ENCODE measurements at regions not wholly inside any gene's neighbourhood (a gene's known extent, or its start where the extent isn't known, plus 50 kb on each side); places are given as distances from the start of the nearest gene placed in this dataset.

DNA sequence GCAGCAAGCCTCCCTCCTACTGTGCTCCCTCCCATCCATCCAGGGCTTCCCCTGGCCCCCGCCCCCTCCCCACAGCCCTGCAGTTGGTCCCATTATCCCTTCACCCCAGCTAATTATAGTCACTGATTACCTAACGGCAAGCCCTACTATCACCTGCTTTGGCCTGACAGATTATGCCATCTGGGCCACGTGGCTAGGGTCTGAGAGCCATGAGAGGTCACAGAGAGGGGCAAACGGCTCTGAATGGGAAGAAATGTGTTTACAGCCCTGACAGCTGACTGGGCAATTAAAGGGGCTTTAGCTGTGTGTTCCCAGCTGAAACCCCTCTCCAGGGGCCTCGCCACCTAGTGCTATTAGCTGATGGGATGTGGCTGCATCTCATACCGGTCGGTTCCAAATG is 134.4 kb upstream of the CPEB2 start:
- no peaks in the 10 kb centered on the region for H3K27me3 ChIP-seq
- peaks cover 0 to 7% (median 0%) of the 10 kb centered on the region in 4 donors for H3K4me1 ChIP-seq
- H3K36me3 ChIP-seq, result no peaks in the 10 kb centered on the region
- no peak for DNase-seq (ENCODE audit: low spot score in 2 of 2)
- TF ChIP-seq POLR2A (IDR thresholded peaks at IDR 0.05) (no peak), EP300 (IDR thresholded peaks at IDR 0.05) (no peak)
- TF ChIP-seq, protein P1, sequence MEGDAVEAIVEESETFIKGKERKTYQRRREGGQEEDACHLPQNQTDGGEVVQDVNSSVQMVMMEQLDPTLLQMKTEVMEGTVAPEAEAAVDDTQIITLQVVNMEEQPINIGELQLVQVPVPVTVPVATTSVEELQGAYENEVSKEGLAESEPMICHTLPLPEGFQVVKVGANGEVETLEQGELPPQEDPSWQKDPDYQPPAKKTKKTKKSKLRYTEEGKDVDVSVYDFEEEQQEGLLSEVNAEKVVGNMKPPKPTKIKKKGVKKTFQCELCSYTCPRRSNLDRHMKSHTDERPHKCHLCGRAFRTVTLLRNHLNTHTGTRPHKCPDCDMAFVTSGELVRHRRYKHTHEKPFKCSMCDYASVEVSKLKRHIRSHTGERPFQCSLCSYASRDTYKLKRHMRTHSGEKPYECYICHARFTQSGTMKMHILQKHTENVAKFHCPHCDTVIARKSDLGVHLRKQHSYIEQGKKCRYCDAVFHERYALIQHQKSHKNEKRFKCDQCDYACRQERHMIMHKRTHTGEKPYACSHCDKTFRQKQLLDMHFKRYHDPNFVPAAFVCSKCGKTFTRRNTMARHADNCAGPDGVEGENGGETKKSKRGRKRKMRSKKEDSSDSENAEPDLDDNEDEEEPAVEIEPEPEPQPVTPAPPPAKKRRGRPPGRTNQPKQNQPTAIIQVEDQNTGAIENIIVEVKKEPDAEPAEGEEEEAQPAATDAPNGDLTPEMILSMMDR (IDR thresholded peaks at IDR 0.05), result no peak
- H3K9me3 ChIP-seq, result no peaks in the 10 kb centered on the region
- 51 to 59% methylated on average over 7 of the region's 7 CpGs for WGBS, 2 donors
- no peak overlapping the region for H3K4me3 ChIP-seq
- H3K27ac ChIP-seq, result no peak overlapping the region

DNA sequence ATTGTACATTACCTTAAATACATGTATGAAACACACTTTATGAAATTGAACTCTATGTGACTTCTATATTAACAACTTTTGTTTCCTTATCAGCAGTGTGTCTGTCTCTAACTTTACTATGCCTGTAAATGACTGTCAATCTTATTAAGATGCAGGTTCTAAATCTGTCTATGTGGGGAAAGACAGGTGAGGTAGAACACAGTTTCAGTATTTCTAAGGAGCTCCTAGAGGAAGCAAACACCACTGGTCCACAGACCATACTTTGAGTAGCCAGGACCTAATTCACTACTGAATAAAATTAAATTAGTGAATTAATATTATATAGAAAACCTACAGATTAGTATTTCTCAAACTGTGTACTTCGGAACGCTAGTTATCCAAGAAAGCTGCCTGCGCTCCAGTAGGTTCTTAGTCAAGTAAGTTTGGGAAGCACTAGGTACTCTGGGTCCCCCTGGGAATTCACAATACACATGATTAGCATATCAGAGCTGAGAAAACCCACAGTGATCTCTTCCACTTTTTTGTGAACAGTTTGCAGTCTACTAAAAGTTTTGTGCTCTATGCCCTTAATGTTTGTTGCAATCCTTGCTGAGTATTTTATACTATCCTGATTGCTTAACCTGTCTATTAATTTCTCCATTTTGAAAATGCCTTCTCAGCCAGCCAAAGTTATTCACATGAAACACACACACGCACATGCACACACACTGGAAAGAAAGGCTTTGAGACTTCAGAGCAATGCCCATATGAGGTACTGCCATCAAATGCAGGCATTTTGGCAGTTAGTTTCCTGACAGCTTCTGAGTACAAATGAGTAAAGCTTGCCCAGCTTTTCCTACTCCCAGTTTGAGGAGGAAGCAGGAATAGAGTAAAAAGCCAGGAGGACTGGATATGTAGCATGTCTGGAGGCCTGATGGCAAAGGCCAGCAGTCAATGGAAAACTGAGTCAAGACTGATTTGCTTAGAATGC is 133.6 kb upstream of the CPEB2 start:
- 88 to 95% methylated on average over 4 of the region's 4 CpGs for whole genome bisulfite sequencing, 2 donors
- Histone ChIP-seq H3K27me3 (no peaks in the 10 kb centered on the region), H3K9me3 (no peaks in the 10 kb centered on the region), H3K4me1 (peaks cover 0 to 3% (median 0%) of the 10 kb centered on the region in 4 donors), H3K27ac (no peak overlapping the region), H3K36me3 (no peaks in the 10 kb centered on the region), H3K4me3 (no peak overlapping the region)
- TF ChIP-seq POLR2A (IDR thresholded peaks at IDR 0.05), result no peak
- DNase-seq (ENCODE audit: low spot score in 2 of 2), result no peak

DNA sequence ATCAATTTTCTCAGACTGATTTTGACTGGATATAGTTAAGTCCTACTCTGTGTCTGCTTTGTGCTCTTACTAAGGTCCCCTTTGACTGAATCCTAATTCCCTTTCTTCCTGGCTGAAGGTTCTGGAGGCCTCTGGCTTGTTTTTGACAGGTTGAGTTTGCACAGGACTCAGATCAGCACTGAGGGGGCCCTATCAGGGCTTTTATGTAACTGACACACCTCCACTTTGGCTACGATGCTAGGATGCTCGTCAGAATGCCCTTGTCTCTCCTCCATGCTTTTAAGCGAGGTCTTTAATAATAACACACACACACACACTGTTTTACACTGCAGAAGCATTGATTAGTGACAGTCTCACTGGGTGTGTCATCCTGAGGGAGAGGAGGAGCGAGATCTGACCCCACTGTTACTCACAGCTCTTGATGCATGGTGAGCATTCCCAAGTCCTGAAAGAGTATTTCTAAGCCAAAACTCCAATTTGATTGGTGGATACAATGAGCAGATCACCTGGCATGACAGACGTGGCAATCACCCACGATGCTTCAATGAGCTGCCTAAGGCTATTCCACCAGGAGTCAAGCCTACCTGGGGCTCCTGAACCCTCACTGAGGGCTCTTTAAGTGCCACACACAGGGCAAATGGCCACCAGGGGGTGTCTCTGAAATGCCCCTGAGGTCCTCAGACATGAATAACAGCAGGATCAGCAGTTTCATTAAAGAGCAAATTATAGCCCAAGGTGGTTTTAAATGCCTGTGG is 130.4 kb upstream of the CPEB2 start:
- WGBS, 2 donors, result 71 to 78% methylated on average over 6 of the region's 6 CpGs
- Histone ChIP-seq H3K4me1 (no peaks in the 10 kb centered on the region), H3K27me3 (no peaks in the 10 kb centered on the region), H3K9me3 (no peaks in the 10 kb centered on the region), H3K27ac (no peak overlapping the region), H3K36me3 (no peaks in the 10 kb centered on the region), H3K4me3 (no peak overlapping the region)
- TF ChIP-seq, protein P1 (IDR thresholded peaks at IDR 0.05), result peak in 1 of 5 experiments; percentile 7
- TF ChIP-seq EP300 (IDR thresholded peaks at IDR 0.05), result no peak
- no peak for DNase-seq (ENCODE audit: low spot score in 2 of 2)

DNA sequence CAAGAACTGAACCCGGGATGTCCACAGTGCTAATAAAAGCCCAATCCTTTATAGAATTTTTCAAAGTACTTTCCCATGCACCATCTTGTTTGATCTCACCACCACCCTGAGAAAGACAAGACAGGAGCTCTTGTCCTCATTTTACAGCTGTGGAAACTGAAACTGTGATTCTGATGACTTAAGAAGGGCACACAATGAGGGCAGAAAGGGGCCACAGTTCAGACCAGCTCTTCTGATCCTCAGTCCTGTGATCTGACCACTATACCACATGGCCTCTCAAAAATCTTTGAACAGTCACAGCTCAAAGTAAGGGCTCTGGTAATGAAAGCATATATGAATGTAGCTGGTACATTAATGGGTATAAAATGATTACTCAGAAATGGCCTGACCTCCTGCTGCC is 127.3 kb upstream of the CPEB2 start:
- Histone ChIP-seq H3K9me3 (no peaks in the 10 kb centered on the region), H3K36me3 (no peaks in the 10 kb centered on the region), H3K27me3 (no peaks in the 10 kb centered on the region), H3K4me3 (no peak overlapping the region), H3K4me1 (peaks cover 0 to 7% (median 0%) of the 10 kb centered on the region in 4 donors), H3K27ac (no peak overlapping the region)
- no peak for DNase-seq (ENCODE audit: low spot score in 2 of 2)
- TF ChIP-seq, protein P1 (IDR thresholded peaks at IDR 0.05), result no peak
- TF ChIP-seq POLR2A (IDR thresholded peaks at IDR 0.05), result no peak
- no peak for TF ChIP-seq EP300 (IDR thresholded peaks at IDR 0.05)
- 71 to 88% methylated on average over 1 of the region's 1 CpG for whole genome bisulfite sequencing, 2 donors

DNA sequence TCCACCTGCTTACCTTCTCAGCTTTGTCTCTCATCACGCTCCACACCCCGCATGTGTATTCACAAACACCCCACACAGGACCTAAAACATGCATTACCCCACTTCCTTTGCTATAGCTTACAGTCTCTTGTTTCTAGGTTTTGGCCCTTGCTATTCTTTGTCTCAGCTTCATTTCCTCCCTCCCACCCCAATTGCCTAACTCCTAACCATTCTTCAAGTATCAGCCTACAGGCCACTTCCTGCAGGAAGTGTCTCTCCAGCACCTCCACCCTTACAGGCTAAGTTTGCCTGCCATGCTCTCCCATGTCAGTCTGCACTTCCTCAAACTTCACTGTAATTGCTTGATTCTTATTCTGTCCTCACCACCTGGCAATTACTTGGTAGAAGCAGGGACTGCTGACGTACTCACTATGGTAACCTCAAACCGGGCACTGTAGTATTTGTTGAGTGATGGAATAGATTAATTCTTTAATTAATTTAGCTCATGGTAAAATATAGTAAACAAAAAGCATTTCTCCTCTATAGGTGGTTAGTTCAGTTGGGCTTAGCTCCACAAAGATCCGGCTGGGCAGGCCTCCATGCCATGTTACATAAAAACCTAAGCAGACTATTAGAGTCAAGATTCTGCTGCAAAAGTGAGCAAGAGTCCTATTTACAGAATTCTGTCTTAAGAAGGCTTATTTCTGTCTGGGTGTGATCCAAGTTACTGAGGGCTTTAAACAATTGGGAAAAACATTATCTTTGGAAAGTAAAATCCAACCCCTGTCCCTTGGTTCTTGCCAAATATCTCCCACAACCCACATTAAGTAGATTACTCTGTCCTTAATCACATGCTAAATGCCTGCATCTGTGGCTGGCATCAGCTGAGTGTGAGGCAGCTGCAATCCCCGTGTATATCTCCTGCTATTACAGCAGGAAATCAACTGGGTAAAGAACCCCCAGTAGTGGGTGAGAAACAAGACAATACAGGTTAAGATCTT is 124.7 kb upstream of the CPEB2 start:
- H3K27ac ChIP-seq, result no peak overlapping the region
- TF ChIP-seq EP300 (IDR thresholded peaks at IDR 0.05), result peak in 1 of 2 donors; percentile 66
- TF ChIP-seq, protein P1 (IDR thresholded peaks at IDR 0.05), result no peak
- H3K4me3 ChIP-seq, result no peak overlapping the region
- 51 to 61% methylated on average over 6 of the region's 6 CpGs for WGBS, 2 donors
- H3K27me3 ChIP-seq, result no peaks in the 10 kb centered on the region
- no peaks in the 10 kb centered on the region for H3K9me3 ChIP-seq
- H3K36me3 ChIP-seq, result no peaks in the 10 kb centered on the region
- no peak for DNase-seq (ENCODE audit: low spot score in 2 of 2)
- H3K4me1 ChIP-seq, result peaks cover 0 to 7% (median 0%) of the 10 kb centered on the region in 4 donors

All from tibial nerve (tissue), 4 donors.